A172 (cell line): ENCODE measurements at regions not wholly inside any gene's neighbourhood (a gene's known extent, or its start where the extent isn't known, plus 50 kb on each side); places are given as distances from the start of the nearest gene placed in this dataset.
"Not testable (repeated sequence)": the region's sequence is repeated elsewhere in the genome, so short reads cannot be mapped to it uniquely, and the experiment has no call there.

Source experiments
- DNase-seq: peaks from one replicate; pipeline ENCODE4 v3.0.0-alpha.2; 2015; ENCODE audit warnings: low spot score

DNA sequence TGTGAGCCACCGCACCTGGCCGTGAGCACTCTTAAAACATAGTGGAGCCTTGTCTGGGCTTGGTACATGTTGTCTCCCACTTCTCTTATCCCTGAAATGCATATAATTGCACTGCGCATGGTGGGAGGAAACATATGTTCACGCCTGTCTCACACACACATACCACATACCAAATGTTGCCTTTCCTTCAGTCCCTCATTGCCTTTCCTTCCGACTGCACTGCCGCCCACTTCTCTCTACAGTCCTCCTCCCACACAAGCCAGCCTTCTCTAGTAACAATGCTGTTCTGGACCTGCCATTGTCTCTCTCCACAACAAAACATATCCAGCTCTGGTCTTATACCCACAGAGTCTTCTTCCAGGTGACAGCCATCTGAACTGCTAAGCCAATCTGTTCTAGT is 88.3 kb upstream of the PTHLH start:
- DNase-seq = no peak

DNA sequence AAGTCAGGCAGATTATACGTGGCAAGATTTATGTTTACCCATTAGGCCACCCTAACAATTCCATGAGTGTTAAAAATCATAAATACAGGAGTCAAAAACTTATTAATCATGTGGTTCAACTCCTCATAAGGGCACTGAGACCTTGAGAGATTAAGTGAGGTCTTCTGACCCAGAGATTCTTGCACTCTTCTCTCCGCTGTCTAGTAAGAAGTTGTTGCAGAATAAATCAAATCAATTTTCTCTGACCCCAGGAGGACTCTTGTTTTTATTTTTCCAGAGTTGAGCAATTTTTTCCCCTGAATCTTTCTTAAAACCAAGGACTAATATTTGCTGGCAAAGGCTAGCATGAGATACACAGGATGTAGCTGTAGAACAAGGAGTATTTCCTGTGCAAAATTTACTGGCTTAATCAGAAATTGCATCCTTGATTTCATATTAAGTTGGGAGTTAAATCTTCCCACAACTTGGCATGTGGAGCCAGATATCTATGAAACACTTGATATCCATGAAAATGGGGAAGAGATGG is 90.9 kb upstream of the PTHLH start:
- DNase-seq = no peak

GRCh38 chr12:28065374-28065773 is 92.8 kb upstream of the PTHLH start:
- no peak for DNase-seq

DNA sequence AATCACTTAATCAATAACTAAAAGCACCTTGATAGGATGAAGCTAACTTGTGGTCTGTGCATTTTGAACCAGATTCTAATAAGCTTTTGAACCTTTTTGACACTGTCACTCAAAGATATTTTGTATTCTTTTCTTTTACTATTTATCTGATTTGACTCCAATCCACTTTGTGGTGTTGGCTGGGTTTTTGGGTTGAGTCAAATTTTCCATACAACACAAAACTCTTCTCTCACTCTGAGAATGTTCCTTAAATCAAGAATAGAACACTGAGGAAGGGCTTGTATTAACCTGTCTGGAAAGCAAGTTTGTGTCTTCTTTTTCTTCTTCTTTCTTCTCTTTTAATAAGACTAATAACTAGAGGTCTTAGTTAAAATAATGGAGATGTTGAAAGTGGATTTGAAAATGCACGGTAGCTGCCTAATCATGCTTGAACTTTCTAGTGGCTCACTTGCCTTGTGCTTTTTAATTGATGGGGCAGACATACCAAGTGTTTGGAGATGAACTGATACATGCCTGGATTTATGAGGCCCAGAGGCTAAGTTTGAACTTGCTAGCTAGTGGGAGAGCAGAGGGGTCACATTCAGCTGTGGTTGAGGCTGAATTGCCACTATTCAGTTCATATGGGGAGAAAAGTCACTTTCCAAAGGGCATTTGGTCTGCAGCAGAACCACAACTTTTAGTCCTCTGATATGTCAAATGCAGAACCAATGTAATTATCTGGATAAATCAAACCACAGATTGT is 93.5 kb upstream of the PTHLH start:
- no peak for DNase-seq

- DNase-seq = no peak
Measured at GRCh38 chr12:28066879-28067278, 94.3 kb upstream of the PTHLH start.

DNA sequence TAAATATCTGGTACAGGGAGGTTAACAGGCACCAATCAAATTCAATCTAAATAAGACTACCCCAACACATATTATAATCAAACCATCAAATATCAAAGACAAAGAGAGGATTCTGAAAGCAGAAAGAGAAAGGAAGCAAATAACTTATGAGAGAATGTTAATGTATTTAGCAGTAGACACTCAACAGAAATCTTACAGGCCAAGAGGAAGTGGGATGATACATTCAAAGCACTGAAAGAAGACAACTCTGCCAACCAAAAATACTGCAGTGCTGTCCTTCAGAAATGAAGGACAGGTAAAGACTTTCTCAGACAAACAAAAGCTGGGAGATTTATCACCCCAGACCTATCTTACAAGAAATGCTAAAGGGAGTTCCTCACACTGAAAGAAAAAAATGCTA is 95.9 kb upstream of the PTHLH start:
- no peak for DNase-seq

GRCh38 chr12:28079539-28079938 is 107.0 kb upstream of the PTHLH start:
- DNase-seq = no peak

GRCh38 chr12:28082096-28082495 is 108.2 kb upstream of the CCDC91 start:
- DNase-seq = no peak

DNA sequence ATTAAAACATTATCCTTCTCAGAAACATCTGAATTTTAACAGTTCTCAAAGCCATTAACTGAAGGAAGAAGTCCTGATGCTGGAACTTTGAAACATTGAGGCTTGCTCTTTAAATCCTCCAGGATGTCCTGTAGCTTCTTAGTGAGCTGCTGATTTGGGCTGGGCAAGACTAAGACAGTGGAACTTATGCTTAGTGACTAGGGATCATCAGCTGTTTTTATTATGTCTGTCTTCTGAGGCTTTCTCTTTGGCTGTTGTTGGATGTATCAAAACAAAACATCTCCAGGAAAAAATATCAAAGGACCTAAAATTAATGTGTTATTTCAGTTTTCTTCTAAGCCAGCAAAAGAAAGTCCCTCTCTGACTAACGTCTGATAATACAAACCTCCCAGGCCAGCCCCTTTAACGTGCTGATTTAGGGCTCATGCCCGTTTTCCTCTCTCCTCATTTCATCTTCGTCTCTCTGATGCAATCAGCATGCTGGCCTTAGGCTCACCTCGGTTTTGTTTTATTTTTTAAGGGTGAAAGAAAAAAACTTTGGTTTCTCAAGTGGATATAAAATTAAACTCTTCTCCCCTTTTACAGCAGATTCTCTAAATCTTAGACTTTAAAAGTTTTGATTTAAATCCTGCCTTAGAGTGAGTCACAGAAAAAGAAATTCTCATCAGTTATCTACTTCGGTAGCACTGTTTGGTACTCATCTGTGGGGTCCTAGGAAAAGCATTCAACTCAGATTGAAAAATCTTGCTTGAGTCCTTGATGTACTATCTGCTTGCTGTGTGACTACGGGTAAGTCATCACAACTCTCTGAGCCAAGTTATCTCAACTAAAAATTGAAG is 106.2 kb upstream of the CCDC91 start:
- no peak for DNase-seq

DNA sequence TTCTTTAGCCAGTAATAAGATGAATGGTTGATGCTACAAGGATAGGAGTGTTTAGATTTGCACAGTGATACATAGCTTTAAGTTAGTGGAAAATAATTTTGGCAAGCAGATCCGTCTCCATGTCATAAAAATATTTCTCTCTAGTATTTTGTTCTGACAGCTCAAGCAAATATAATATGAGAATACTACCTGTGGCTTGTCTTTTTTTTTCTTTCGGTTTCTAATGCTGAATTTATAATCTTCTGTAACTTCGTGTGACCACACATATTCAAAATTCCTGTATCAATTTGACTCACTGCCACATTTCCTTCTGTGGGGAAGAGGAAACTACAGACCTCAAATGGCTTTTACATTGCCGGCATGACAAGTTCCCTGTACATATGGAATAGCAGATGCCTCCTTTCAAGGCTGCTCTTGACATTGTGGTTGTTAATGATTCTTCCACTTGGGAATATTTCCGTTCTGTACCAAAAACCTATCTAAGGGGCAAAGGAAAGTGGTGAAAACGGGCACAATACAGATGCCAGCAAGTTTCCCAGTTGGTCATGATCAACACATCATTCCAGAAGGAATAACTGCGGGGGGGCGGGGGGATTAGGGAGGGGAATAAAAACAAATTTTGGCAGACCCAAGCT is 103.6 kb upstream of the CCDC91 start:
- no peak for DNase-seq

DNA sequence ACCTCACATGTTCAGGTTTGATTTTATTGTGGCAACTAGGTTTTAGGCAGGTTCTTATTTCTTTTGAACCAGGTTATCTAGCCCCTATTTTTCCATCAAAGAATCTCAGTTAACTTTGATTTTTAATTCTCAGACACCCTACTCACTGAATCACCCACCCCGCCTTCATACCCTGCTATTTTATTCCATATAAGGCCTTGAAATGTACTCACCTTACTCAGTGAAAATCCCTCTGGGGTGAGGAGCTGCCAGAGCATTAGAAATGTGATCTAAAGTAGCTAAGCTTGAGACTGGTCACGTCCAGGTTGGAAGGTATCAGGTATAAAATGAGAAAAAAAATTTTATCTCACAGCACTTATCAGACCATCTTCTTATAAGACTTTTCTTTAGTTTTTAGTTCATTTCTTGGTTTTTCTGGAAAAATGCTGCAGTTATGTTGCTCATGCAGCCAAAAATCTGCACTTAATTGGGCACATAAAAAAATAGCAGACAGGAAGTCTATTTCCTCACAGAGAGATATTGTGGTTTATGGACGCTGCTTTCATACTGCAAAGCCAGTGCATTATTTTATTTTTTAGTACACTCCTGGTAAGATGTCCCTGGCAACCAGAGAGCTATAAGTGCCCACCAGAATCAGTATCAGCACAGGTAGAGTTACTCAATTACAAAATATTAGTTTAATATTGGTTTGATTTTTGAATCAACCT is 101.5 kb upstream of the CCDC91 start:
- DNase-seq = no peak

GRCh38 chr12:28089338-28089737 is 100.9 kb upstream of the CCDC91 start:
- peak; percentile 37 for DNase-seq

- DNase-seq = no peak
Measured at GRCh38 chr12:28090835-28091234, 99.4 kb upstream of the CCDC91 start.

DNA sequence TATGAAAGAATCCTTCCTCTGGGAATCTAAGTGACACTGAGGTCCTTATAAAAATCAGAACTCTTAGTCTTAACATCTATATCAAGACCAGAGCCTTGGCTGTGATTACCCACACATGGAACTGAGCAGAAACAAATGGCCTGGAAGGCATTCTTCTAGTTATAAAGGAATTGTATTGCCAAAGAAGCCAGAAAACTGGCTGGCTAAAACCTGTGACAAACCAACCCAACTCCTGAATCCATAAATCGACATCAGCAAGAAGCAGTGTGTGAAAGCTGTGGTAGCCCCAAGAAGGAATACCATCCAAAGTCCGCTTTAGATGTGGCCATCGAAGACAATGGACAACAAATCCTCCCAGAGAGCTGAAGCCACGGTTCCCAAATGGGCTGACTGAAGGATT is 97.9 kb upstream of the CCDC91 start:
- no peak for DNase-seq

GRCh38 chr12:28096649-28097048 is 93.6 kb upstream of the CCDC91 start:
- no peak for DNase-seq

DNA sequence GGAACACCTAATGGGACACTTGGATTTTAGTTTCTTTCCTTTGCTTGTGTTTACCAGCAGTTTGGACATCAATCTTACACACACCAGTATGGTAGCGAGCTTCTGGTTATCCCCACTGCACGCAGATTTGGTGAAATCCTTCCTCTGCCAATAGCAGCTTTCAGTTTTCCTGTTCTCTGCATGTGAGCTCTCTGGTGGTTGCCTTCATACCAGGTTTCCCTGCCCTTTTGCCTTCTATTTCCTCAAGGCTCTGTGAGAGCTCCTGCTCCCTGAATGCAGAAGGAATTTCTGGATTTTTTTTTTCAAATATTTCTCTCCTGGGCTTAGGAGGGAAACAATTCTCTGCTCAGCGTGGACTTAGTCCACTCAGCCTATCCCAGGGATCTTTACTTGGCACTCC is 93.0 kb upstream of the CCDC91 start:
- no peak for DNase-seq

GRCh38 chr12:28099245-28099644 is 91.0 kb upstream of the CCDC91 start:
- not testable (repeated sequence) for DNase-seq

- DNase-seq = no peak
Measured at GRCh38 chr12:28099871-28100270, 90.4 kb upstream of the CCDC91 start.

GRCh38 chr12:28100717-28101116 is 89.5 kb upstream of the CCDC91 start:
- no peak for DNase-seq

GRCh38 chr12:28104316-28104715 is 85.9 kb upstream of the CCDC91 start:
- no peak for DNase-seq

DNA sequence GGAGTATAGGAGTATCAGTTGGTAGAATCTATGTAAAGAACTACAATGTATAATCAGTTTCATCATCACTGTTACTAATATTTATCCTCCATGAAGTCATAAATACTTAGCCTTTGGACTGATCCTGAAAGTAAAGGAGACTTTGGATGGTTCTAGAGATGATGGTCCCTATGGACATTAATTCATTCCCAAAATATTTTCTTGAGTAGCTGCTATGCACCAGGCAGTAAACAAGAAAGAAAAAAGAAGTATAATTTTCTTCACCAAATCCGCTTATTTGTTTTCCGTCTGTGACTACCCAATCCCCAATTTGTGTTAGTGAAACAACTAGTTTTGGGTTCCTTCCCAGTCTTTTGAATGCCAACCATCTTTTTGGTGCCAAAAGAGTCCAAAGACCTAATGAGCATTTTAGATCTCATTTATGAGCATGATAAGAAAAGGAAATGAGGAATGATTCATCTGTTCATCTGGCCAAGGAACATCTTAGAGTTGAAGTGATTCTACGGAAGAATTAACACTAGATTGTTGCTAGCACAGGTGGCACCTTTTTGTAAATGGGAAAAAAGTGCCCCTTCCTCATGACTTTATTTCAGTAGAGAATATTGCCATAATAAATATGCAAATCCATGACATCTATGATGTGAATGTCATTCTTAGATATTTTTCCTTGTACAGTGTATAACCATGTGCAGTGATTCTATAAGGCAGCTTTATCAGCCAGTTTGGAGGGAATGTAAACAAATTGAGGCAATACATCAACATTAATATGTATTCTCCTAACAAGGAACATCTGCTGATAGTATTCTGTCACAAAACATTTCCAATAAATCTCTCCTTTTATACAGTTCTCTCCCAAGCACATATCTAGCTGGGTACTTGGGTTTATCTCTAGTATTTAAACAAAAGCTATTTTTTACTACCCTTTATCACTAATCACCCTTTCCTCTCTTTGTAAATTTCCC is 85.1 kb upstream of the CCDC91 start:
- peak; percentile 25 for DNase-seq
